Stomach (tissue), 4 donors: ENCODE measurements at regions not wholly inside any gene's neighbourhood (a gene's known extent, or its start where the extent isn't known, plus 50 kb on each side); places are given as distances from the start of the nearest gene placed in this dataset.

Source experiments
- CTCF ChIP-seq, 7 experiments: fragments of 450-650 bp in 4 of 7; fragments of 200-600 bp in 3 of 7; sonication (generic) in 3 of 7; IDR thresholded peaks; one replicate each; pipeline ENCODE4 v1.5.1; 2016 to 2019; ENCODE audit warnings: antibody characterized with exemption in 7 of 7, control low read depth in 2 of 7, mild to moderate bottlenecking in 1 of 7
- EP300 ChIP-seq: sonication (generic); formaldehyde crosslinking; IDR thresholded peaks from one replicate; pipeline ENCODE4 v1.6.1; 2017; ENCODE audit warnings: antibody characterized with exemption
- POLR2A ChIP-seq, 4 donors: fragments of 450-650 bp; IDR thresholded peaks; one replicate each; pipeline ENCODE4 v1.6.1; 2016; ENCODE audit warnings: antibody characterized with exemption in 4 of 4, control low read depth in 2 of 4, mild to moderate bottlenecking in 1 of 4, moderate library complexity in 1 of 4
- POLR2AphosphoS5 ChIP-seq, 3 donors: sonication (generic); formaldehyde crosslinking; IDR thresholded peaks; one replicate each; pipeline ENCODE4 v1.6.1; 2016; ENCODE audit warnings: antibody characterized with exemption in 3 of 3

DNA sequence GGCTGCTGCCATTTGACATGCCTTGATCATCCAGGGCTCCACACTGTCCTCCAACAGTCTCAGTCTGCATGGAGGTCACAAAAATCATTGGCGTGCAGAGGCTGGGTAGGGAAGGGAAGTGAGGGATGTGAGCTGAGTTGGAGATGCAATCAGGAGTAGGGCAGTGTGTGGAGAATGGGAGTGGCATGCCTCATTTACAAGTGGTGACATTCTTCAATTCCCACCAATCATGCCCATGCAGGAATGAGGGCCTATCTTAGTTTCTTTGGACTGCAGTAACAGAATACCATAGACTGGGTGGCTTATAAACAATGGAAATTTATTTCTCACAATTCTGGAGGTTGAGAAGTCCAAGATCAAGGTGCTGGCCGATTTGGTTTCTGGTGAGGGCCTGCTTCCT is 94.9 kb upstream of the PJA1 start:
- no peak for TF ChIP-seq CTCF (IDR thresholded peaks at IDR 0.05)
- TF ChIP-seq EP300, result no peak
- TF ChIP-seq POLR2AphosphoS5 (IDR thresholded peaks at IDR 0.05), result no peak
- TF ChIP-seq POLR2A (IDR thresholded peaks at IDR 0.05), result no peak
